GM19463 (cell line): ENCODE measurements at regions not wholly inside any gene's neighbourhood (a gene's known extent, or its start where the extent isn't known, plus 50 kb on each side); places are given as distances from the start of the nearest gene placed in this dataset.

Source experiments
- ATAC-seq: cut with Tn5 transposase; IDR thresholded peaks from one replicate; pipeline ENCODE4 v1.9.1; 2021; ENCODE audit warnings: mild to moderate bottlenecking, moderate library complexity; ENCODE audit not compliant: unreplicated experiment

GRCh38 chr9:90400091-90400490 lies 242.5 kb downstream of the DIRAS2 start:
- ATAC-seq = no peak

- no peak for ATAC-seq
Observed at GRCh38 chr9:90408659-90409058, 234.0 kb downstream of the DIRAS2 start.

GRCh38 chr9:90419221-90419851 lies 223.3 kb downstream of the DIRAS2 start:
- ATAC-seq = no peak

- no peak for ATAC-seq
Observed at GRCh38 chr9:90420211-90420610, 222.4 kb downstream of the DIRAS2 start.

- ATAC-seq = no peak
Observed at GRCh38 chr9:90420768-90421513, 221.7 kb downstream of the DIRAS2 start.

- ATAC-seq = no peak
Observed at GRCh38 chr9:90421786-90422185, 220.8 kb downstream of the DIRAS2 start.

- no peak for ATAC-seq
Observed at GRCh38 chr9:90423661-90424193, 218.9 kb downstream of the DIRAS2 start.

- ATAC-seq = no peak
Observed at GRCh38 chr9:90428517-90428916, 214.1 kb downstream of the DIRAS2 start.

GRCh38 chr9:90432951-90433350 lies 209.7 kb downstream of the DIRAS2 start:
- ATAC-seq = no peak

GRCh38 chr9:90433398-90433941 lies 209.2 kb downstream of the DIRAS2 start:
- no peak for ATAC-seq

- ATAC-seq = no peak
Observed at GRCh38 chr9:90441814-90442213, 200.8 kb downstream of the DIRAS2 start.

- ATAC-seq = no peak
Observed at GRCh38 chr9:90442723-90443122, 199.9 kb downstream of the DIRAS2 start.

- ATAC-seq = no peak
Observed at GRCh38 chr9:90444609-90445204, 197.9 kb downstream of the DIRAS2 start.

GRCh38 chr9:90445391-90445790 lies 197.2 kb downstream of the DIRAS2 start:
- no peak for ATAC-seq

GRCh38 chr9:90446200-90446948 lies 196.2 kb downstream of the DIRAS2 start:
- ATAC-seq = no peak

GRCh38 chr9:90447773-90448172 lies 194.9 kb downstream of the DIRAS2 start:
- ATAC-seq = no peak

- ATAC-seq = no peak
Observed at GRCh38 chr9:90449213-90449925, 193.3 kb downstream of the DIRAS2 start.

GRCh38 chr9:90451804-90452203 lies 190.8 kb downstream of the DIRAS2 start:
- ATAC-seq = no peak

- no peak for ATAC-seq
Observed at GRCh38 chr9:90455316-90455715, 187.3 kb downstream of the DIRAS2 start.
